GM12891 (cell line): ENCODE measurements at regions not wholly inside any gene's neighbourhood (a gene's known extent, or its start where the extent isn't known, plus 50 kb on each side); places are given as distances from the start of the nearest gene placed in this dataset.

ENCODE experiments used
- POLR2A ChIP-seq: IDR thresholded peaks from 2 replicates; pipeline ENCODE4 v1.6.1; 2011; ENCODE audit warnings: low read depth, low read length, control low read depth
- POLR2AphosphoS5 ChIP-seq: IDR thresholded peaks from 2 replicates; pipeline ENCODE4 v1.6.1; 2011; ENCODE audit warnings: low read depth, low read length, control low read depth

- no peak for TF ChIP-seq POLR2A
- no peak for TF ChIP-seq POLR2AphosphoS5
These were observed 355.0 kb upstream of the MAP3K7 start for GRCh38 chr6:90941885-90942284.
